Trophoblast cell (in vitro differentiated cells and primary cell): ENCODE measurements at regions not wholly inside any gene's neighbourhood (a gene's known extent, or its start where the extent isn't known, plus 50 kb on each side); places are given as distances from the start of the nearest gene placed in this dataset.

ENCODE experiments used
- DNase-seq, 2 donors: peaks; one replicate each; pipeline ENCODE4 v3.0.0-alpha.2; 2016
- H2AFZ ChIP-seq: 2 replicates; pipeline ENCODE4 v1.6.1; 2013; ENCODE audit warnings: low read length, moderate library complexity, mild to moderate bottlenecking; ENCODE audit not compliant: insufficient read depth, poor library complexity
- H2AK5ac ChIP-seq: 2 replicates; pipeline ENCODE4 v1.6.1; 2013; ENCODE audit warnings: mild to moderate bottlenecking, low read length
- H2BK120ac ChIP-seq: 2 replicates; pipeline ENCODE4 v1.6.1; 2013; ENCODE audit warnings: low read length, mild to moderate bottlenecking, moderate library complexity; ENCODE audit not compliant: insufficient read depth, poor library complexity
- H2BK12ac ChIP-seq: 2 replicates; pipeline ENCODE4 v1.6.1; 2013; ENCODE audit warnings: mild to moderate bottlenecking, low read length, moderate library complexity
- H2BK5ac ChIP-seq: 2 replicates; pipeline ENCODE4 v1.6.1; 2013; ENCODE audit warnings: low read length, low read depth, moderate library complexity, mild to moderate bottlenecking; ENCODE audit not compliant: poor library complexity
- H3K14ac ChIP-seq: 2 replicates; pipeline ENCODE4 v1.6.1; 2013; ENCODE audit warnings: mild to moderate bottlenecking, low read length
- H3K18ac ChIP-seq: 2 replicates; pipeline ENCODE4 v1.6.1; 2013; ENCODE audit warnings: mild to moderate bottlenecking, low read length
- H3K23ac ChIP-seq: 2 replicates; pipeline ENCODE4 v1.6.1; 2013; ENCODE audit warnings: low read length
- H3K27ac ChIP-seq: 2 replicates; pipeline ENCODE4 v1.5.1; 2013; ENCODE audit warnings: low read depth, mild to moderate bottlenecking, inconsistent platforms, low read length, moderate library complexity
- H3K27me3 ChIP-seq: 2 replicates; pipeline ENCODE4 v1.6.1; 2013; ENCODE audit warnings: inconsistent platforms, mild to moderate bottlenecking, low read length, moderate library complexity; ENCODE audit not compliant: insufficient read depth
- H3K36me3 ChIP-seq, 2 experiments: 1 replicate in 1 of 2; 2 replicates in 1 of 2; pipeline ENCODE4 v1.6.1; 2013; ENCODE audit warnings: low read length in 2 of 2, mild to moderate bottlenecking in 2 of 2, moderate library complexity in 1 of 2; ENCODE audit not compliant: insufficient read depth in 2 of 2, control insufficient read depth in 1 of 2
- H3K4ac ChIP-seq: 2 replicates; pipeline ENCODE4 v1.6.1; 2013; ENCODE audit warnings: low read depth, mild to moderate bottlenecking, low read length, moderate library complexity
- H3K4me1 ChIP-seq, 2 experiments: 1 replicate in 1 of 2; 2 replicates in 1 of 2; pipeline ENCODE4 v1.6.1; 2013; ENCODE audit warnings: low read length in 2 of 2, mild to moderate bottlenecking in 2 of 2, moderate library complexity in 1 of 2; ENCODE audit not compliant: insufficient read depth in 2 of 2, control insufficient read depth in 1 of 2
- H3K4me2 ChIP-seq: 2 replicates; pipeline ENCODE4 v1.6.1; 2013; ENCODE audit warnings: inconsistent platforms, mild to moderate bottlenecking, low read length, moderate library complexity
- H3K4me3 ChIP-seq: 2 replicates; pipeline ENCODE4 v1.5.1; 2013; ENCODE audit warnings: mild to moderate bottlenecking, low read depth, low read length, inconsistent platforms
- H3K79me1 ChIP-seq: one replicate; pipeline ENCODE4 v1.6.1; 2013; ENCODE audit warnings: low read length
- H3K79me2 ChIP-seq: 2 replicates; pipeline ENCODE4 v1.6.1; 2013; ENCODE audit warnings: low read length, mild to moderate bottlenecking; ENCODE audit not compliant: control insufficient read depth, insufficient read depth, poor library complexity
- H3K9ac ChIP-seq: 2 replicates; pipeline ENCODE4 v1.6.1; 2013; ENCODE audit warnings: mild to moderate bottlenecking, low read length
- H3K9me3 ChIP-seq: 2 replicates; pipeline ENCODE4 v1.6.1; 2013; ENCODE audit warnings: low read depth, mild to moderate bottlenecking, control low read depth, inconsistent platforms, low read length; ENCODE audit not compliant: insufficient read depth
- H4K12ac ChIP-seq: 2 replicates; pipeline ENCODE4 v1.6.1; 2013; ENCODE audit warnings: low read depth, mild to moderate bottlenecking, low read length, moderate library complexity
- H4K8ac ChIP-seq: 2 replicates; pipeline ENCODE4 v1.6.1; 2013; ENCODE audit warnings: low read depth, mild to moderate bottlenecking, low read length, moderate library complexity
- H4K91ac ChIP-seq: one replicate; pipeline ENCODE4 v1.6.1; 2013; ENCODE audit warnings: low read depth, mild to moderate bottlenecking, low read length, moderate library complexity
- WGBS: extraction: QIAGEN DNeasy Blood & Tissue Kit; methylation state at CpG from one replicate; pipeline ENCODE4 v1.1.7; 2013; ENCODE audit warnings: missing lambda C conversion rate; ENCODE audit not compliant: insufficient read length, insufficient coverage; ENCODE audit errors: extremely low coverage; 5-methylcytosine and 5-hydroxymethylcytosine counted together

GRCh38 chr16:13811834-13812233 is 108.1 kb upstream of the ERCC4 start:
- Histone ChIP-seq H3K27ac (no peak overlapping the region), H3K4me1 (no peaks in the 10 kb centered on the region), H2BK5ac (no peak overlapping the region), H4K12ac (no peak overlapping the region), H3K36me3 (no peaks in the 10 kb centered on the region), H3K23ac (no peak overlapping the region), H3K27me3 (no peaks in the 10 kb centered on the region), H4K91ac (no peak overlapping the region), H3K9me3 (no peaks in the 10 kb centered on the region), H3K4me2 (no peak overlapping the region), H3K4me3 (no peak overlapping the region), H3K9ac (no peak overlapping the region), H2AFZ (no peak overlapping the region), H2BK12ac (no peak overlapping the region), H2BK120ac (no peak overlapping the region), H3K79me1 (no peaks in the 10 kb centered on the region), H4K8ac (no peak overlapping the region), H3K4ac (no peak overlapping the region), H3K79me2 (no peaks in the 10 kb centered on the region), H3K18ac (no peak overlapping the region), H3K14ac (no peak overlapping the region), H2AK5ac (no peak overlapping the region)
- DNase-seq: no peak
- no CpG with 5 or more reads among the region's 3 CpGs for WGBS

- Histone ChIP-seq H3K36me3 (no peaks in the 10 kb centered on the region), H3K18ac (no peak overlapping the region)
Measured at GRCh38 chr16:13816701-13817100, 103.3 kb upstream of the ERCC4 start.

GRCh38 chr16:13823501-13823900 is 96.5 kb upstream of the ERCC4 start:
- Histone ChIP-seq H3K4me2 (no peak overlapping the region), H3K14ac (no peak overlapping the region), H3K27ac (no peak overlapping the region), H4K12ac (no peak overlapping the region), H3K9ac (no peak overlapping the region), H3K4me3 (no peak overlapping the region), H2AK5ac (no peak overlapping the region), H3K79me1 (no peaks in the 10 kb centered on the region), H3K9me3 (peaks cover 1% of the 10 kb centered on the region), H2BK5ac (no peak overlapping the region), H3K36me3 (no peaks in the 10 kb centered on the region), H3K27me3 (no peaks in the 10 kb centered on the region), H3K79me2 (no peaks in the 10 kb centered on the region), H3K23ac (no peak overlapping the region), H2BK12ac (no peak overlapping the region), H4K8ac (no peak overlapping the region), H4K91ac (no peak overlapping the region), H3K4me1 (no peaks in the 10 kb centered on the region), H3K4ac (no peak overlapping the region), H2AFZ (no peak overlapping the region), H3K18ac (no peak overlapping the region), H2BK120ac (no peak overlapping the region)
- WGBS: no CpG with 5 or more reads among the region's 6 CpGs
- no peak for DNase-seq

More at GRCh38 chr16:13816701-13817100, 103.3 kb upstream of the ERCC4 start:
- Histone ChIP-seq H4K8ac (no peak overlapping the region), H3K4me3 (no peak overlapping the region), H3K4me1 (no peaks in the 10 kb centered on the region), H3K9ac (no peak overlapping the region), H2AK5ac (no peak overlapping the region), H3K4ac (no peak overlapping the region), H3K79me2 (no peaks in the 10 kb centered on the region), H3K23ac (no peak overlapping the region), H3K4me2 (no peak overlapping the region), H3K79me1 (no peaks in the 10 kb centered on the region), H4K12ac (no peak overlapping the region), H3K14ac (no peak overlapping the region), H2AFZ (no peak overlapping the region), H3K27me3 (no peaks in the 10 kb centered on the region), H3K27ac (no peak overlapping the region), H2BK5ac (no peak overlapping the region), H2BK12ac (no peak overlapping the region), H3K9me3 (no peaks in the 10 kb centered on the region), H4K91ac (no peak overlapping the region), H2BK120ac (no peak overlapping the region)
- DNase-seq: no peak

- Histone ChIP-seq H3K14ac (no peak overlapping the region), H3K79me2 (no peaks in the 10 kb centered on the region), H2AK5ac (no peak overlapping the region), H3K4ac (no peak overlapping the region), H2AFZ (no peak overlapping the region), H3K9me3 (peaks cover 1% of the 10 kb centered on the region), H2BK5ac (no peak overlapping the region), H2BK12ac (no peak overlapping the region), H3K4me1 (no peaks in the 10 kb centered on the region), H4K8ac (no peak overlapping the region), H3K27me3 (no peaks in the 10 kb centered on the region), H3K4me2 (no peak overlapping the region), H4K12ac (no peak overlapping the region), H3K9ac (no peak overlapping the region), H3K79me1 (no peaks in the 10 kb centered on the region), H3K18ac (no peak overlapping the region), H2BK120ac (no peak overlapping the region), H3K4me3 (no peak overlapping the region), H3K23ac (no peak overlapping the region), H3K36me3 (no peaks in the 10 kb centered on the region), H4K91ac (no peak overlapping the region), H3K27ac (no peak overlapping the region)
- no peak for DNase-seq
- no CpG with 5 or more reads among the region's 7 CpGs for WGBS
Measured at GRCh38 chr16:13829697-13830299, 90.2 kb upstream of the ERCC4 start.
